ENCODE measurements at regions not wholly inside any gene's neighbourhood (a gene's known extent, or its start where the extent isn't known, plus 50 kb on each side); places are given as distances from the start of the nearest gene placed in this dataset.

DNA sequence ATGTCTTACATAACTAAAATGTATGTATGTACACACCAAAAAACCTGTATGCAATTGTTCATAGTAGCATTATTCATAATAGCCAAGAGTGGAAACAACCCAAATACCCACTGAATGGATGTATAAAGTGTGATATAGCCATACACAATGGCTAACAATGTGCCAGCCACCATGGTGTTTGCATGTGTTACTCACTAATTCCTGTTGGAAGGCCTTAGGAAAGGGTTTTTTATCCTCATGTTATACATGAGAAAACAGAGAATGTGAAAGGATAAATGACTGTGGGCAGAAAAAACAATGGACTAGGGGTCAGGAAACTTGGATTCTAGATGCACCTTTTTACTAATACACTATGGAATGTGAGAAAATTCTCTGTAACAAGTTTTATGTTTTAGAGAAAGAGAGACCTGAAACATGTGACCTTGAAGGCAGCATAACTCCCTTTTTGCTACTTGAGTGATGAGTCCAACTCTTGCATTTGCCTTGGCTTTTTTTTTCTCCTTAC, 55.7 kb downstream of the TIGD2 start:
- DNase-seq: no peak

DNA sequence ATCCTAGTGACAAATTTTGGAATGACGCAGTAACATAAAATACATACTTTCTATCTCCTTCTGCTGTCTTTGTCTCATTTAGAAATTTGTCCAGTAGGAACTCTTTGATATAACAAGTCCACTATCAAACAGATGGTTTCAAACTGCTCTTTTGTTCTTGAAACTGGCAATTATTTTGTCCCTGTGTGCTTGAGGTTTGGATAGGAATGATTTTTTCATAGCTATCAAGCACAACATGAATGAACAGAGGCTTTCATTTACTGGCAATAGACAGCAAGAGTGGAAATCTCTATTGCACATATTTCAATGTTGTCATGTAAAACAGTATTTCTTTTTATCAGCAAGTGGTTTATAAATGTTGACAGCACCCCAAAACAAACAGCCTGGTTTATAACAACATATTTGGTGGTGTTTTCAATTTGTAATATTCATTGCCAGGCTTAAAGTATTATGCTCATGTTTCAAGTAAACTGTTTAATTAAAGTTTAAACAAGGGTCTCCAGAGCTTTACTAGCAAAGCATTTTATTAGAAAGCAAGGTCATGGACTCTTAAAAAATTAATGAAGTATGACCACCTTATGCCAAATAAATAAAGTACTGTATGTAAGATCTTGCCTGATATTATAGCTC, 60.0 kb downstream of the TIGD2 start:
- DNase-seq: peak; percentile 6

DNA sequence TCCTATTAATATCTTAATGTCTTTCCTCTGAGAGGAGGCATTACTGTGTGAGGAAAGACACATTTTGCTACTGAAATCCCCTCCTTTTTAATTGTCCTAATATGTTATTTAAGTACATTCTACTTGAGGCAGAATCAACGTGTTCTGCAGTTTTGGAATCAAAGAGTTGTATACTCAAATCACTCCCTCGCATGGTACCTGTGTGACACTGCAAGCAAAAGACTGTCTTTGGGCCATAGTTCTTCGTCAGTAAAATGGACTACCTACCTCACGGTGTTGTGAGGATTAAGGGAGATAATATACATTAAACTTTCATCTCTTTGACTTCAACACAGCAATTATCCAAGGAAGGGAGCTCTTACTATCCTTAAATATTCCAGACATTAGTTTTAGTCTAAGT, 61.5 kb downstream of the TIGD2 start:
- DNase-seq: no peak

DNA sequence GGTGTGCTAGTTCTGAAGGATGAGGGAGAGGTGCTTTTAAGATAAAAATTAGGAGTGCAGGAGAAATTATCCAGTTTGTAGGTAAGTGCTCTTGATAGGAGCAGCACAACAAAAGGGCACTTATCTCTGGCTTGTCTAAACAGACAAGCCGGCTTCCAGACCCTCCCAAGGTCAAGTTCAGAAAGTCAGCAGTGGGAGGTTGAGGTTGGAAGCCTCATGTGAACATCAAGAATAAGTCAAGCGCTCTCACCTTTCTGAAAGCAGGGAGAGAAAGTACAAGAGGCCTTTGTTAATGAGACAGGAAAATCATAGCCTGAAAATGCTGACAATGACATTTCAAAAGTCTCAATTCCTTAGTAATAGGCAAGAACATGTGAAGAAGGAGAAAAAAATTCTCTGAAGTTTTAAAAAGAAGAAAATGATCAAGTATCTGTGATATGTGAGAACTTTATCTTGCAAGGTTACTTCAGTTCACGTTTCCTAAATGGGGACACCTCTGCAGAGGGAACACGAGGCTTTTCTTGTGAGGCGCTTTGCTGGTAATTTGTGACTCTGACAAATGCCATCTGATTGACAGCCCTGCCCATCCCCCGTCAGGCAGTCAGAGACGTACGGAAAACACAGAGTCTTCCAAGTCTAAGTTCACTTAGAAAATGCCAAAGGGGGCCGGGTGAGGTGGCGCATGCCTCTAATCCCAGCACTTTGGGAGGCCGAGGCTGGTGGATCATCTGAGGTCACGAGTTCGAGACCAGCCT, 62.2 kb downstream of the TIGD2 start:
- no peak for DNase-seq

DNA sequence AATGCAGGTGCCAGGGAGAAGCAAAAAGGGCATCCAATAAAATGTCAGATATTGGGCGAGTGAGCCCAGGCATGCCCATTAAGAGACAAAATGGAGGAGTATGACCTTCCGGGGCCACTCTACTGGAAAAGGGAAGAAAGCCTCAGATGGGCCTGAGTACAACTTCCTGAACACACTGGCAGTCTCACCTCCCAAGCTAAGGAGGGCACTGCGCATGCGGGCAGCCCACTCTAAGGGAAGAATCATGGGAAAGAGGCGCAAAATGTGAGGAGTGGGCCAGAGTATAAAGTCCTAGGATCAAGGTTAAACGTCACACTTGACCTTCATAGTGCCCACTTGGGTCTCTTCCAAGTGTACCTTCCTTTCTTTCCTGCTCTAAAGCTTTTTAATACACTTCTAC, 63.5 kb downstream of the TIGD2 start:
- no peak for DNase-seq

DNA sequence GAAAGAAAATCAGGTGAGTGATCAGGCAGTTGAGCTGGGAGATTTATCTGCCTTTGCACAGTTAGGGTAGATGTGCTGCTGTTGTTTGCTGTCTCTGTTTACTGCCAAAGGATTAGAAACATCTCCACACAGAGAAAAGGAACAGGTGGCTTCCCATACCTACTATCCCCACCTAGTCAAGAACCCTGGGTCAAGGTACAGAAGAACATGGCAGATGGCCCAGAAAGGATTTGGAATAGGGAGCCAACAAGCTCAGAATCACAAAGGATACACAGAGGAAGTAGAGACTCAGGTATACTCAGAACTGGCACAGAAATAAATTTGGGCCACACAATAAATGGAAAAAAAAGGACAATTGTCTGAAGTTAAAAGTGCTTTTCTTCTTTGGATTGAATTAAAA, 64.3 kb downstream of the TIGD2 start:
- DNase-seq: no peak

DNA sequence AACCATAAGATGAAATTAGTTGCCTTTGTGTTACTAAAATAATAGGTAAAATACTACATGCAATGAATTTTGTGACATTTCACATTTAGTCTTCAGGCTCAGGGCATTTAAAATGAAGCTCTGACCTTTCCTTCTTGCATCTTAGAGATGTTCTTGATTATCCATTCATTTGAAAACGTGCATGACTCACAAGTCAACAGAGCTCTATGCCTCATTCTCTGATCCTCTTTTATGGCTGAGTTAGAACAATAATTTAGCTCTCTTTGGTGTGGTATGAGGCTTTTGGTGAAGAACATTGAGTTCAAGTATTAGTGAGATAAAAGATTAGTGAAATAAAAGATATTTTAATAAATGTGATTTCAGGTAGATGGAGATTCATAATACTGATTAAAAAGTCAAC, 66.5 kb downstream of the TIGD2 start:
- no peak for DNase-seq

DNA sequence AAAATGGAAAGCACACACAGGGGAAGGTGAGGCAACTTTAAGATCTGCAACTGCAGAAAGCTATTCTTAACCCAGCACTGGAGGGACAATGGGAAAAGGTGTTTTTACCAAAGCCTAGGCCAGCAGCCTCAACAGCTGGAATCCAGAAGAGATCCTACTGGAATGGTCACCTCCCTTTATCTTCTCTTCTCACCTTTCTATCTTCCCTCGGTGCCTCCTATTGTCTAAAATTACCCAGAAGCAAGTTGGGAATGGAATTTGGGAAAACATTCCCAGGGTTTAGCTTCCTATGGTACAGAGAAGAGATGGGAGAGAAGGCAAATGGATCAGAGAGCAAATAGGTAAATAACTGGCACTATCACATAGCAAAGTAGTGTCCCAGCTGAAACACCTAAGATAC, 73.1 kb downstream of the TIGD2 start:
- DNase-seq: no peak

Data from NCI-H1105 treated with DMSO at 0.1 percent for 48 hours (cell line).